ENCODE measurements at regions not wholly inside any gene's neighbourhood (a gene's known extent, or its start where the extent isn't known, plus 50 kb on each side); places are given as distances from the start of the nearest gene placed in this dataset.
"Not testable (repeated sequence)": the region's sequence is repeated elsewhere in the genome, so short reads cannot be mapped to it uniquely, and the experiment has no call there.

DNA sequence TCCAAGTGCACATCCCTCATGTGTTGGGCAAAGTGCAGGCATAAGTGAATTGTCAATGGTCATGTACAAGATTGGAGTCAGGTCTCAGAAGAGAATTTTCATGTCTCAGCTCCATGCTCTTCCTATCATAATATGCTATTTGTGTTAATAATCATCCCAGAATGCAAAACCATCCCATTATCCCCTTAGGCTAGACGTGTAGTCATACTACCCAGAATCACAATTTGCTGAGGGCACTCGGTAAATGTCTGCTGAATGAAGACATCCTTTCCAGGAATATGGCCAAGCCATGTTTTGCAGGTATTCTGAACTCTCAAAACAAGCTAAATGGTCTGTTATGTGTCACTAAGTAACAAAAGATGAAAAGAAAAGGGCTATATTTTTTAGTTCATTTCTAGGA, 263.8 kb downstream of the RAD51AP2 start:
- DNase-seq (ENCODE audit: low spot score), result no peak

DNA sequence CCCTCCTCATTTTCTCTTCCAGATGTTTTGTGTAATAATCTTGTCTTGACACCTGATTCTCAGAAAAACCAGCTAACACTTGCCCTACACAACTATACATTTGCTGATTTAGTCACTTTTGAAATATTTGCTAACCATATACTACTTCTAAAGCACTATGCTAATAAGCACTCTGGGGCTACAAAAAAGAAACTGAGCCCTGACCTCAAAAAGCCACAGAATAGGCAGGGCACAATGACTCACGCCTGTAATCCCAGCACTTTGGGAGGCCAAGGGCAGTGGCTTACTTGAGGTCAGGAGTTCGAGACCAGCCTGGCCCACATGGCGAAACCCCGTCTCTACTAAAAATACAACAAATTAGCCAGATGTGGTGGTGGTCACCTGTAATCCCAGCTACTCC, 266.0 kb downstream of the RAD51AP2 start:
- DNase-seq (ENCODE audit: low spot score), result no peak

DNA sequence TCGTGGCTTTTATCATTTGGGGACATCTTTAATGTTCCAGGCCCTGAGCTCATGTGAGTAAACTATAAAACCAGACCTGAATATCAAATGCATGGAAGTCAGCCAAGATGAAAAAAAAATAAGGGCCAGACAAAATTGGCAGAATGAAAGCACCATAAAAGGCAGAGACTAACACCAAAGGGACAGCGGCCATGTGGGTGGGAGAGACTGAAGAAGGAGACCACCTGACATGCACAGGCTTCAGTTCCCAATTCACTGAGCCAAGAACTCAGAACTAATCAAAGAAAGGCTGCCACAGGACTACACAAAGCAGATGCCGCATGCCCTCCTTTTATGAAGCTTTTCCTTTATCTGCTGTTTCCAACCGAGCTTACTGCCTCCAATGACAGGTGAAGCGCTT, 267.1 kb downstream of the RAD51AP2 start:
- no peak for DNase-seq (ENCODE audit: low spot score)

DNA sequence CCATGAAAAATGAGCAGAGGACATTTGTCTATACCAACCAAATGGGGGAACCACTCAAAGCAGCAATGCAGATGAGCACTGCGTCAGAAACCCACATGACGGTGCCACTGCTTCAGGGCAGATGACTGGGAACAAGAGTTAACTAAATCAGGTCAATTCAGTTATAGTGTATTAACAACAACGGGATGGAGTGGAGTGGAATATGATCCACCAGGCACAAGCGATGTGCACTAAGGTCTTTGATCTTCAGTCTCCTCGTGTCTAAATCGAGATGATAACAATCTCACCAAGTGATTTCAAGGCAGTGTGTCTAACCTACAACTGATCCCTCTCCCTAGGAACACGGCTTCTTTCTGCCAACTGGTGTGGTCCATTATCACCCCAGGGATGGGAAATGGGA, 269.0 kb downstream of the RAD51AP2 start:
- no peak for DNase-seq (ENCODE audit: low spot score)

DNA sequence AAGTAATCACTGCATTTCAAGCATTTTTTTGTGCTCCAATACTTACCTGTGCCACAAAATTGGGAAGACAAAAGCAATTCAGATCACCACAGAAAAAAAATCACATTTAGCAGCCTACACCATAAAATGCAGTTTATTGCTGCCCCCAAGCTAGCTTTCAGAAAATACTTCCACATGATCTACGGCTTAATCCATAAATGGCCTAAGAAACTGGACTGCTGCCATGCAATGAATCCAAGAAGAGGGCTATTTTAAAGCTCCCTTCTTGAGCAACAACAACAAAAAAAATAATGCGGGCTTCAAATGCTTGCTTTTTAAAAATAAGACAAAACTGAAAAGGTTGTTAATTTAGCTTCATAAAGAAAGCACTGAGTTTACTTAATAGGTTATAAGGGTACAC, 272.3 kb downstream of the RAD51AP2 start:
- no peak for DNase-seq (ENCODE audit: low spot score)

DNA sequence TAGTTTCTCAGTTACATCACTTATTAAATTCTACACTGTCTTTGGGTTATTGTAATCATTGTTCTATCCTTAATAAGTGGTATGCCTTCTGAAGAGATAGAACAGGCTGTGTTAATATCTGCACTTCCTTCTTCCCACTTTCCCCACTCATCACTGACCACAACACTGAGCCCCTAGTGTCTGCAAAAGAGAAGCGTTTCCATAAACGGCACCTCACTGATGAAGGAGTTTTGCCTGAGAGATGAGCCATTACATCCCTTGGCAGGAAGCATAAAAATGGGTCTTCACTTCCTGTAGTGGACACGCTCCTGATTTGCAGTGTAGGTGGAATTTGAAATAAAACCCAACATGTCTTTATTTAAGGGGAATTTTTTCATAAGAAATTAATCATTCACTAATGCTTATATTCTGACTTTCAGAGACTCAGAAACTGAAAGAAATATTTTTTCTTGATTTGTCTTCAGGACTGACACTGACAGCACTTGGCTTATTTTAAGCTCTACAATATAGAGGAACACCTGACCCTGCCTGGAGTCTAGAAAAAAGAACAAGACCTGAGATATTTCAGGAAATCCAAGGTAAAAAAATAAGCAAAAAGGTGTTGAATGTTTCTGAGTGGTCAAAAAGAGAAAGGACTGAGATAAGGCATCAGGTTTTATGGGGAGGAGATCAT, 275.3 kb downstream of the RAD51AP2 start:
- no peak for DNase-seq (ENCODE audit: low spot score)

DNA sequence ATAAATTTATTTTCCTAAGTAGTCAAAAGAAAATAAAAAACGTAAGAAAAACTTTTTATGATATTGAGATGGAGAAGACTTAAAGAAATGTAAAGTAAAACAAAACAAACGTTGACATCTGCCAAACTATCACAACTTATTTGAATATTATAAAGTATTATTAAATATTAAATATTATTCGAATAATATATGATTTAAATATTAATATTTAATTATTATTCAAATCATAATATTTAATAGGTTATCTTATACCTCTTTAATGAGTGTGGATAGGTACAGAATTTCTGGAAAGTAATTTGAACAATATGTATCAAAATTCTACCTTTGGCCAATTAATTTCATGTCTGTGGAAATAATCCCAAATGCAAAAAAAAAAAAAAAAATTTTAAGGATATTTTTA, 278.7 kb downstream of the RAD51AP2 start:
- no peak for DNase-seq (ENCODE audit: low spot score)

DNA sequence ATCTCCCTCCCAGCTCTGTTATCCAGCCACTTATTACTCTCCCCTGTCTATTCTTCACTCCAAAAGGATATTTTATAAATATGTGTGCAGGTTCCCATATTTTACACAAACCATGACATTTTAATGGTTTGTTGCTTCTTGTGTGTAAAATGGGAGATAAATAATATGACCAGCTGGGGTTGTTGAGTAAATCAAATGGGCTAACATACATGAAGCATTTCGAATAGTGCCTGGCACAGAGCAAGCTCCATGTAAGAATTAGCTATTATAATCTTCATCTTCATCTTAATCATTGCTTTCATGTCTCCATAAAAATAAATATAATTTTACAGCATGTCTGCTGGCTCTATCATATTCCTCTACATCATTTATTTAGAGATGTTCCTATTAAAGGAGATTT, 283.1 kb downstream of the RAD51AP2 start:
- no peak for DNase-seq (ENCODE audit: low spot score)

DNA sequence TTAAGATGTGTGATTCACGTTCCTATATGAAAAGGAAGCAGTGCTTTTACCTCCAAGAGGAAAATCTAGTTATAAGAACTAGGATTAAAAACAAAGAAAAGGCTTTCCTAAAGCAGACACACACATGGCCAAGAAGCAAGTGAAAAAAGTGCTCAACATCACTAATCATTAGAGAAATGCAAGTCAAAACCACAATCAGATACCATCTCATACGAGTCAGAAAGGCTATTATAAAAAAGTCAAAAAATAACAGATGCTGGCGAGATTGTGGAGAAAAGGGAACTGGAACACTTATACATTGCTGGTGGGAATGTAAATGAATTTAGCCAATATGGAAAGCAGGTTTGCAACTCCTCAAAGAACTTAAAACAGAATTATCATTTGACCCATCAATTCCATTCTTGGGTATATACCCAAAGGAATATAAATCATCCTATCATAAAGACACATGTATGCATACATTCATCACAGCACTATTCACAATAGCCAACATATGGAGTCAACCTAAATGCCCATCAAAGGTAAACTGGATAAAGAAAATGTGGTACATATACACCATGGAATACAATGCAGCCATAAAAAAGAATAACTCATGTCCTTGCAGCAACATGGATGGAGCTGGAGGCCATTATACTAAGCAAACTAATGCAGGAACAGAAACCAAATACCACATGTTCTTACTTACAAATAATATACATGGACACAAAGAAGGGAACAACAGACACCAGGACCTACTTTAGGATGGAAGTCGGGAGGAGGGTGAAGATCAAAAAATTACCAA, 285.3 kb downstream of the RAD51AP2 start:
- DNase-seq (ENCODE audit: low spot score), result no peak

DNA sequence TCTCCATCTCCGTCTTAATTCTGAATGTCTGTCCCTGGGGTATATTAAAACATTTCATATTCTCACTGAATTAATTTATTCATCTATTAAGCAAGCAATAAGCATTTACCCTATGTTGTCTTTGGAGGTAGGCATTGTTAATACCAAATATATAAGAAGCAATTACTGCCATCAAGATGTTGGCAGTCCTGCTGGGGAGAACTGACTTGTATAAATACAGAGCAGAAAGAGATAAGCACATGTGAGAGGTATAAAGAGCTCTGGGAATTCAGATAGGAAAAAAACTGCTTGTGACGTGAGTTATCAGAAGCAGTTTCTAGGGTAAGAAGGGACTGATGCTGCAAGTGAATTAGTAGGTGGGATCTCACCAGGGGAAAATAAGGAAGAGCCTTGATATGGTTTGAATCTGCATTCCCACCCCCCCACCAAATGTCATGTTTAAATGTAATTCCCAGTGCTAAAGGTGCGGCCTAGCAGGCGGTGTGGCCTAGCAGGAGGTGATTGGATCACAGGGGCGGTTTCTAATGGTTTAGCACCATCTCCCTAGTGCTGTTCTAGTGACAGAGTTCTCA, 286.8 kb downstream of the RAD51AP2 start:
- no peak for DNase-seq (ENCODE audit: low spot score)

DNA sequence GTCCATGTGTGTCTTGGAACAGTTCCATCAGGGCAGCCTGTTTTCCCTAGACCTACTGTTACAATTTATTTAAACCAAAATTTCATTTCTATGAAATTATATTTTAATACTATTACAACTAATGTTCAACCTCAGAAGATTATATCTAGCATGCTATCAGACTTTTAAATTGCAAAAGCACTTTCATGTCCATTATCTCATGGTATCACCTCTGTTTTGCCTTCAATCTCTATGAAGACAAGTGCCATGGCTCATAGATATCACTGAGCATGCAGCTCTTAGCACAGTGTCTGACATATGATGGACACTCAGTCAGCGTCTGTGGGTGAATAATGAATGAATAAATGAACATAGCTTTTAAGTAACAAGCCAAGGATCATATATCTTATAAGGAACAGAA, 288.8 kb downstream of the RAD51AP2 start:
- DNase-seq (ENCODE audit: low spot score), result no peak

DNA sequence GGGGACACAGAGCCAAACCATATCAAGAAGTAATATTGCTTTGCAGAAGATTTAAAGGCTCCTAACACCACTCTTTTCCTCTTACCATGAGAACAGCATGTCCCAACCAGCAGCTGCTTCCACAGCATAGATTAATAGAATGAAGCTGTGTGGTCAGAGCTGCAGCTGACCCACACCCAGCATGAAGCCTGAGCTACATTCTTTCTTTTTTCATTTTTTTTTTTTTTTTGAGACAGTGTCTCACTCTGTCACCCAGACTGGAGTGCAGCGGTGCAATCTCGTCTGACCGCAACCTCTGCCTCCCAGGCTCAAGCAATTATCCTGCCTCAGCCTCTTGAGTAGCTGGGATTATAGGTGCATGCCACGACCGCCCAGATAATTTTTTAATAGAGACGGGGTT, 289.8 kb downstream of the RAD51AP2 start:
- no peak for DNase-seq (ENCODE audit: low spot score)

DNA sequence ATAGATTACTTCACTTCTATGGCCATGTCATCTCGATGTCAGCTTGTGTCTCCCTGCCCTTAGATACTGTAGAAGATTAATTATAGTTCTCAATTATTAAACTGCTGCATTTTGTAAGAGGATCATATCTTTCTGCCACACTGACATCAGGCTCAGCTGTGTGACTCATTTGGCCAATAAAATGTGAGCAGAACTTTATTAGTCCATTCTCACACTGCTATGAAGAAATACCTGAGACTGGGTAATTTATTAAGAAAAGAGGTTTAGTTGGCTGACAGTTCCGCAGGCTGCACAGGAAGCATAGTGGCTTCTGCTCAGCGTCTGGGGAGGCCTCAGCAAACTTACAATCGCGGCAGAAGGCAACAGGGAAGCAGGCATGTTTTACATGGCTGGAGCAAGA, 290.4 kb downstream of the RAD51AP2 start:
- no peak for DNase-seq (ENCODE audit: low spot score)

DNA sequence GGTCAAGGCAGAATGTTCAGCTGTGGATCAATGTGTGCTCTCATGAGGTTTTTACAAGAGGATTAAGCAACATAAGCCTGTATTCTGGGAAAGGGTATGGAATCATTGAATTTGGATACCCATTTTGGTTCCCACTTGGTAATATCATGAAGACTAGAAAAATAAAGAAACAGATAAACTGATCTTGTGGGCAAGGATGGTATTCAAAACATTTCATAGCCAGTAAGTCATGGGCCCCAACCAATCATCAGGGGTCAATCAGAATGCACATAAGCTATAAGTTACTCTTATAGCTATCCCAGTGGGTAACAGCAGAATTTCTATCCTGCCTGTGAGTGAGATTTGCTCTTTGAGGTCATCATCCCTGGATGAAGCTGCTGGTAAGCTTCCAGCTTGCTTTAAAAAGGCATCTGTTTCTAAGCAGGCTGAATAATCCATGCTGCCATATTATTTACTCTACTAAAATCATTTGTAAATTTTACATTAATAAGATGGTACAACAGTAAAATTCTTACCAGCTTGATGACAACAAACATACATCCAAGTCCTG, 291.2 kb downstream of the RAD51AP2 start:
- DNase-seq (ENCODE audit: low spot score), result no peak

DNA sequence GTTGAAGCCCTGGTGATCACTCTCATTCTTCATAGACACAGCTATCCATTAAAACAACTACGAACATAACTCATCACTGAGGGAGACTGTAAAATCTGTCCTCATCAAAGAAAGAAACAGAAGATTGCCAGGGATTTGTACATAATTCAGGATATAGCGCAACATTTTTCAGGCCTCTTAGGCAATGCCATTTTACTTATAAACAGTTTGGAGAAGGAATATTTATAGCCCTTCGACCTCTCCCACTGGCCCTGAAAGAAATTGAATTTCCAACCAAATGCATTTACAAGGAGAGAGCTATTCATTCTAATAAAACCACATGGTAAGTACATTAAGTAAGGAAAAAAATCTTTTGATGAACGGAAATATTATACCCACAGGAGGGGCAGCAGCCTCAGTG, 295.0 kb downstream of the RAD51AP2 start:
- DNase-seq (ENCODE audit: low spot score), result no peak

DNA sequence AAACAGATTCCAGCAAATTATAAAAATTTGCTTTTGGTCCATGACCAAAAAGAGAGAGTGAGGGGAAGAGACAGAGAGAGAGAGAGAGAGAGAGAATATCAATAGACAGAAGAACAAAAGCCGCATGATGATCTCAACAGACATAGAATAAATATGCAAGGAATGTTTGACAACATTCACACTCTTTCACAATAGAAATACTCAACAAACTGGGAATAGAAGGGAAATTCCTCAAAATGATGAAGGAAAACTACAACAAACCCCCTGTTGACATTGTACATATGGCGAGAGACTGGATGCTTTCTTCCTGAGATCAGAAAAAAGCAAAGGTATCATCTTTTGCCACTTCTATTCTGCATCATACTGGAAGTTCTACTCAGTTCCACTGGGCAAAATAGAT, 309.7 kb downstream of the RAD51AP2 start:
- DNase-seq (ENCODE audit: low spot score), result no peak

DNA sequence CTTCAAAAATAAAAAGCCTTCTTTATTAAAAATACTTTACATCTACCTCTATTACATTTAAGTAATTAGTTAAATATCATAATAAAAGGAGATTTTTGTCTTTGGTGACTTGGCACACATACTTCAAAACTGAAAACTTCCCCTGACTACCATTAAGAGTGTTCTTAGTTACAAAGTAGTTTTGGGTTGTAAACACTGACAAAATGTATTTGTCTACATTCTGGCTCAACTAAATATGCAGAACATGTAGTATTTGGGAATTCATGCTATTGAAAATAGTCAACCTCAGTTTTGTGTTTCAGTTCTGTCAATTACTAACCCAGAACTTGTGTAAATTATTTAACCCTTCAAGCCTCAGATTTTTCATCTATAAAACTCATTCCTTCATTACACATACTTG, 311.5 kb downstream of the RAD51AP2 start:
- no peak for DNase-seq (ENCODE audit: low spot score)

DNA sequence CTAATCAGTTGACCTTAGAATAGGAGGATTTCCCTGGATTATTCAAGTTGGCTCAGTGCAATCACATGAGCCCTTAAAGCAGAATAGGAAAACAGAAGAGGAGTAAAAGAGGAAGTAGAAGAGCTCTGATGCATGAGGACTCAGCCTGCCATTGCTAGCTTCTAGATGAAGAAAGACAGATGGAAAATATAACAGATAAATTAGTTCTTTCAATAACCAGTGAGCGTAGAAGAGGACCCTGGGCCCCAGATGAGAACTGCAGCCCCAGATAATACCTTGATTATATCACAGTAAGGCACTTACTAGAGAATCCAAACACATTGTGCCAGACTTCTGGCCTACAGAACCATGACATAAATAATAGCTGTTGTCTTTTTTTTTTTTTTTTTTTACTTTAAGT, 314.0 kb downstream of the RAD51AP2 start:
- DNase-seq (ENCODE audit: low spot score), result not testable (repeated sequence)

DNA sequence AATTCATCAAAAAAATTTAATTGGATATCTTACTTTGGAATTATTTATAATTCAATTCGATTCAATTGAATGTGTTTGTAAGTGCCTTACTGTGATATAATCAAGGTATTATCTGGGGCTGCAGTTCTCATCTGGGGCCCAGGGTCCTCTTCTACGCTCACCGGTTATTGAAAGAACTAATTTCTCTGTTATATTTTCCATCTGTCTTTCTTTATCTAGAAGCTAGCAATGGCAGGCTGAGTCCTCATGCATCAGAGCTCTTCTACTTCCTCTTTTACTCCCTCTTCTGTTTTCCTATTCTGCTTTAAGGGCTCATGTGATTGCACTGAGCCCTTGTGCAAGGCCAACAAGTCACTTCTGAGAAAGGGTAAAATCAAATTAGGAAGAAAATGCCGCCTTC, 315.6 kb downstream of the RAD51AP2 start:
- not testable (repeated sequence) for DNase-seq (ENCODE audit: low spot score)

DNA sequence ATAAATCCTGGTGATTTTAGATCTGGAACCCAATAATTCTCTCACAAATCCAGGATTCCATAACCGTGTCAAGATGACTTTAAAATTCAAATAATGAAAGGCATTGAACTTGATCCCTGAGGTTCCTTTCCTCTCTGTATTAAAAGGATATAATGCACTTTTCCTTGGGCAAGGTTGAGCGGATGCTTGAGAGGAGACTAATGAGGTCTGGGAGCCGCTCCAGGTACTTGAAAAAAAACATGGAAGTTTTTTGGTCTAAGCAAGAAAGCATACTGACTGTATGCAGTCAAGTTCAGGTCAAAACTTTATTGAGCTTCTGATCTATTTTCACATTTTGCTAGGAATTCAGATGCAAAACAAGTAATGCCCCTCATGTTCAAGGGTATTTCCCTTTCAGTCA, 318.5 kb downstream of the RAD51AP2 start:
- no peak for DNase-seq (ENCODE audit: low spot score)

DNA sequence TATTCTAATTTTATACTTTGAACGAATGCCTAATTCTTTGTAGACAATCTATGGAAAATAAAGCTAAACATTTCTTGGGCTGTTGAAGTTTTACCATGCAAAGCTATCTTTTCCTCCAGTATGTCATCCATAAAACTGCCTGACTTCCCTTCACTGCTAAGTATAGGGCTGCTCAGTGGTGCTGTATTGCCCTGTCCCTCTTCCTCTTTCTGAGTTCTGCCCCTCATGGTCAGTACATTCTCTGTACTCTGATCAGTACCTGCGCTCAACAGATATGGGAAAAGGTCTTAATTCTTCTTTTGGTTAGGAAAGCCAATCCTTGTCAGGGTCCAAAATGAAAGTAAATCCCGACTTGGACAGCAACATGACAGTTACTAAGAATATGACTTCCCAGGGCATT, 321.9 kb downstream of the RAD51AP2 start:
- no peak for DNase-seq (ENCODE audit: low spot score)

DNA sequence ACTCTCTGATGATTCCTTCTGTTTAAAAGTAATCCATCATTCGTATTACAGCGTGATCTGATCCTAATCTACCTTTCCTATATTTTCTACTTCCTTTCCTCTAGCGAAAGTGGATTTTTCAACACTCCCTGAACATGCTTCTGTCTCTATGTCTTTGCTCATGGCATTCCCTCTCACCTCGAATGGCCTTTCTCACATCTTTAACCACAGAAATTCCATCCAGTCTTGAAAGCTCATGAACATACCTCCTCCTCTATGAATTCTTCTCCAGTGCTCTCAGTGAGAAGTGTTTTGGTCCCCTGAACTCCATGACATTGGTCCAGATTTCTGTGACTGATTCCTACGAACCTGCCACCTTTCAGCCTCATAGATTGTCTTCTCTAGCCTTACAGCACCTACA, 323.2 kb downstream of the RAD51AP2 start:
- DNase-seq (ENCODE audit: low spot score), result no peak

DNA sequence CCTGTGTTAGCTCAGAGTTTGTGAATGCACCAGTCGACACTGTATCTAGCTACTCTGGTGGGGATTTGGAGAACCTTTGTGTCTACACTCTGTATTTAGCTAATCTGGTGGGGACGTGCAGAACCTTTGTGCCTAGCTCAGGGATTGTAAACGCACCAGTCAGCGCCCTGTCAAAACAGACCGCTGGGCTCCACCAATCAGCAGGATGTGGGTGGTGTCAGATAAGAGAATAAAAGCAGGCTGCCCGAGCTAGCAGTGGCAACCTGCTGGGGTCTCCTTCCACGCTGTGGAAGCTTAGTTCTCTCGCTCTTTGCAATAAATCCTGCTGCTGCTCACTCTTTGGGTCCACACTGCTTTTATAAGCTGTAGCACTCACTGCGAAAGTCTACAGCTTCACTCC, 324.2 kb downstream of the RAD51AP2 start:
- no peak for DNase-seq (ENCODE audit: low spot score)
